ENCODE measurements at regions not wholly inside any gene's neighbourhood (a gene's known extent, or its start where the extent isn't known, plus 50 kb on each side); places are given as distances from the start of the nearest gene placed in this dataset.

GRCh38 chr13:97559981-97560380 lies 126.0 kb downstream of the RAP2A start:
- in situ Hi-C loops (cut with HindIII; ENCODE audit: low sequenced_read_pairs): no loop called here

- in situ Hi-C loops (cut with HindIII; ENCODE audit: low sequenced_read_pairs): no loop called here
Observed at GRCh38 chr13:97561182-97561581, 127.2 kb downstream of the RAP2A start.

GRCh38 chr13:97562962-97563361 lies 129.0 kb downstream of the RAP2A start:
- in situ Hi-C loops (cut with HindIII; ENCODE audit: low sequenced_read_pairs): no loop called here

- in situ Hi-C loops (cut with HindIII; ENCODE audit: low sequenced_read_pairs): no loop called here
Observed at GRCh38 chr13:97564956-97565355, 131.0 kb downstream of the RAP2A start.

- in situ Hi-C loops (cut with HindIII; ENCODE audit: low sequenced_read_pairs): no loop called here
Observed at GRCh38 chr13:97565906-97566305, 131.9 kb downstream of the RAP2A start.

GRCh38 chr13:97566907-97567306 lies 132.9 kb downstream of the RAP2A start:
- in situ Hi-C loops (cut with HindIII; ENCODE audit: low sequenced_read_pairs): no loop called here

GRCh38 chr13:97567510-97568243 lies 133.7 kb downstream of the RAP2A start:
- in situ Hi-C loops (cut with HindIII; ENCODE audit: low sequenced_read_pairs): no loop called here

GRCh38 chr13:97568850-97569249 lies 134.9 kb downstream of the RAP2A start:
- in situ Hi-C loops (cut with HindIII; ENCODE audit: low sequenced_read_pairs): no loop called here

- in situ Hi-C loops (cut with HindIII; ENCODE audit: low sequenced_read_pairs): no loop called here
Observed at GRCh38 chr13:97569841-97570240, 135.9 kb downstream of the RAP2A start.

- in situ Hi-C loops (cut with HindIII; ENCODE audit: low sequenced_read_pairs): no loop called here
Observed at GRCh38 chr13:97570442-97570841, 136.5 kb downstream of the RAP2A start.

- in situ Hi-C loops (cut with HindIII; ENCODE audit: low sequenced_read_pairs): no loop called here
Observed at GRCh38 chr13:97573011-97573410, 139.0 kb downstream of the RAP2A start.

GRCh38 chr13:97574926-97575325 lies 141.0 kb downstream of the RAP2A start:
- in situ Hi-C loops (cut with HindIII; ENCODE audit: low sequenced_read_pairs): no loop called here

- in situ Hi-C loops (cut with HindIII; ENCODE audit: low sequenced_read_pairs): no loop called here
Observed at GRCh38 chr13:97577026-97577425, 143.1 kb downstream of the RAP2A start.

GRCh38 chr13:97582170-97582569 lies 148.2 kb downstream of the RAP2A start:
- in situ Hi-C loops (cut with HindIII; ENCODE audit: low sequenced_read_pairs): no loop called here

- in situ Hi-C loops (cut with HindIII; ENCODE audit: low sequenced_read_pairs): no loop called here
Observed at GRCh38 chr13:97583907-97584497, 150.0 kb downstream of the RAP2A start.

- in situ Hi-C loops (cut with HindIII; ENCODE audit: low sequenced_read_pairs): no loop called here
Observed at GRCh38 chr13:97586941-97587340, 153.0 kb downstream of the RAP2A start.

- in situ Hi-C loops (cut with HindIII; ENCODE audit: low sequenced_read_pairs): no loop called here
Observed at GRCh38 chr13:97588993-97589392, 155.0 kb downstream of the RAP2A start.

- in situ Hi-C loops (cut with HindIII; ENCODE audit: low sequenced_read_pairs): no loop called here
Observed at GRCh38 chr13:97600458-97601075, 166.6 kb downstream of the RAP2A start.

GRCh38 chr13:97615266-97615665 lies 181.3 kb downstream of the RAP2A start:
- in situ Hi-C loops (cut with HindIII; ENCODE audit: low sequenced_read_pairs): no loop called here

- in situ Hi-C loops (cut with HindIII; ENCODE audit: low sequenced_read_pairs): no loop called here
Observed at GRCh38 chr13:97616385-97616784, 182.4 kb downstream of the RAP2A start.

- in situ Hi-C loops (cut with HindIII; ENCODE audit: low sequenced_read_pairs): no loop called here
Observed at GRCh38 chr13:97621025-97621424, 187.1 kb downstream of the RAP2A start.

- in situ Hi-C loops (cut with HindIII; ENCODE audit: low sequenced_read_pairs): no loop called here
Observed at GRCh38 chr13:97621631-97622030, 187.7 kb downstream of the RAP2A start.

Data from endothelial cell of hepatic sinusoid (primary cell).